Transverse colon (tissue), 4 donors: ENCODE measurements at regions not wholly inside any gene's neighbourhood (a gene's known extent, or its start where the extent isn't known, plus 50 kb on each side); places are given as distances from the start of the nearest gene placed in this dataset.

Source experiments
- DNase-seq: peaks from one replicate; pipeline ENCODE4 v3.0.0-alpha.2; 2019
- H3K27ac ChIP-seq, 4 donors: fragments of 200-600 bp; sonication (generic); 2 replicates each; pipeline ENCODE4 v1.5.1; 2016 to 2018; ENCODE audit warnings: inconsistent platforms in 4 of 4
- H3K27me3 ChIP-seq: fragments of 200-600 bp; sonication (generic); 2 replicates; pipeline ENCODE4 v1.5.1; 2017; ENCODE audit warnings: inconsistent platforms
- H3K36me3 ChIP-seq, 4 donors: fragments of 200-600 bp; sonication (generic); 2 replicates each; pipeline ENCODE4 v1.5.1; 2017 to 2019; ENCODE audit warnings: inconsistent platforms in 4 of 4
- H3K4me1 ChIP-seq, 4 donors: fragments of 200-600 bp; sonication (generic); 2 replicates each; pipeline ENCODE4 v1.5.1; 2017 to 2020; ENCODE audit warnings: inconsistent platforms in 4 of 4
- H3K4me3 ChIP-seq, 4 donors: fragments of 200-600 bp; sonication (generic); 1 replicate in 1 of 4; 2 replicates in 3 of 4; pipeline versions ENCODE4 v1.5.1 to v1.6.1; 2017 to 2019; ENCODE audit warnings: inconsistent platforms in 4 of 4
- H3K9me3 ChIP-seq, 2 donors: fragments of 200-600 bp; sonication (generic); 2 replicates each; pipeline ENCODE4 v1.5.1; 2017 to 2019; ENCODE audit warnings: inconsistent platforms in 2 of 2
- EP300 ChIP-seq: sonication (generic); formaldehyde crosslinking; IDR thresholded peaks from one replicate; pipeline ENCODE4 v1.6.1; 2017; ENCODE audit warnings: antibody characterized with exemption, low read depth
- POLR2A ChIP-seq: fragments of 450-650 bp; IDR thresholded peaks from one replicate; pipeline ENCODE4 v1.6.1; 2016; ENCODE audit warnings: antibody characterized with exemption, mild to moderate bottlenecking, moderate library complexity
- POLR2AphosphoS5 ChIP-seq, 3 donors: sonication (generic); formaldehyde crosslinking; IDR thresholded peaks; one replicate each; pipeline ENCODE4 v1.6.1; 2016; ENCODE audit warnings: antibody characterized with exemption in 3 of 3
- WGBS, 2 donors: methylation state at CpG; one replicate each; pipeline ENCODE4 v1.1.5; 2018; ENCODE audit warnings: low coverage in 1 of 2; 5-methylcytosine and 5-hydroxymethylcytosine counted together
- in situ Hi-C, 4 donors: fragments of 200-750 bp; cut with MboI; loops; one replicate each; pipeline versions ENCODE4 v1.15.0 to v1.15.1; 2017; ENCODE audit warnings: low sequenced_read_pairs in 3 of 4, low pct_ligation_motif_present in 1 of 4, low pct_unique_long_range_greater_than_20kb in 1 of 4
- intact Hi-C: fragments of 100-400 bp; cut with DNase I; formaldehyde crosslinking; loops from one replicate; pipeline ENCODE4 v1.15.1; 2023; ENCODE audit warnings: low total_unique reads
- TF ChIP-seq, protein P1 (sequence below), 5 experiments: fragments of 200-600 bp in 3 of 5; fragments of 450-650 bp in 2 of 5; sonication (generic) in 3 of 5; IDR thresholded peaks; 1 replicate in 2 of 5; 2 replicates in 3 of 5; pipeline ENCODE4 v1.5.1; 2016 to 2017; ENCODE audit warnings: antibody characterized with exemption in 5 of 5, inconsistent platforms in 3 of 5, mild to moderate bottlenecking in 2 of 5, moderate library complexity in 1 of 5

DNA sequence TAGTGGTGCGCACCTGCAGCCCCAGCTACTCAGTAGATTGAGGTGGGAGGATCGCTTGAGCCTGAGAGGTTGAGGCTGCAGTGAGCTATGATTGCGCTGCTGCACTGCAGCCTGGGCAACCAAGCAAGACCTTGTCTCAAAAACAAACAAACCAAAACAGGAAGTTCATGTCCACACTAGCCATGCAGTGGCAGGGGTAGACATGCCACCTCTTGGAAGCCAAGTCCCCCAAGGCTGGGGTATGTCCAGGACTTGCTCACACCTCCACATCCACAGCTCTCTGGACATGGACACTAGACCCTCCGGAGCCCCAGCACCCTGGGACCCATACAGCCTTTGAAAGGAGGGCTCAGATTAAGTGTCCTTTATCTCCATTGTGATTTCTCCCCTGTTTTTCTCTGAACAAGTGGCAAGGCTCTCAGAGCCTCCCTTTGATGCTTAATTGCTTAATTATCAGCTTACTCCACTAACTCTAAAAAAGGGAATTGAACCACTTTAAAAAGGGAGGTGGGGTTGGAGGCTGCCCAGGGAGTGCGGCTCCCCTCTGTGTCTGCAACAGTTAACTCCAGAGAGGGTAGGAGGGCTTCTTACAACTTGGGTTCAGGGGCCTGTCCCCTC lies 424.6 kb upstream of the C16orf82 start:
- Histone ChIP-seq H3K4me3 (no peak overlapping the region), H3K36me3 (no peaks in the 10 kb centered on the region), H3K9me3 (no peaks in the 10 kb centered on the region), H3K4me1 (no peaks in the 10 kb centered on the region), H3K27me3 (no peaks in the 10 kb centered on the region), H3K27ac (no peak overlapping the region)
- DNase-seq, result no peak
- intact Hi-C loops, result no loop called here
- WGBS, 2 donors, result 83 to 100% methylated on average over 1 to 5 of the region's 5 CpGs
- in situ Hi-C loops, result no loop called here
- TF ChIP-seq POLR2AphosphoS5 (IDR thresholded peaks at IDR 0.05) (no peak), EP300 (no peak), POLR2A (no peak)
- TF ChIP-seq, protein P1, sequence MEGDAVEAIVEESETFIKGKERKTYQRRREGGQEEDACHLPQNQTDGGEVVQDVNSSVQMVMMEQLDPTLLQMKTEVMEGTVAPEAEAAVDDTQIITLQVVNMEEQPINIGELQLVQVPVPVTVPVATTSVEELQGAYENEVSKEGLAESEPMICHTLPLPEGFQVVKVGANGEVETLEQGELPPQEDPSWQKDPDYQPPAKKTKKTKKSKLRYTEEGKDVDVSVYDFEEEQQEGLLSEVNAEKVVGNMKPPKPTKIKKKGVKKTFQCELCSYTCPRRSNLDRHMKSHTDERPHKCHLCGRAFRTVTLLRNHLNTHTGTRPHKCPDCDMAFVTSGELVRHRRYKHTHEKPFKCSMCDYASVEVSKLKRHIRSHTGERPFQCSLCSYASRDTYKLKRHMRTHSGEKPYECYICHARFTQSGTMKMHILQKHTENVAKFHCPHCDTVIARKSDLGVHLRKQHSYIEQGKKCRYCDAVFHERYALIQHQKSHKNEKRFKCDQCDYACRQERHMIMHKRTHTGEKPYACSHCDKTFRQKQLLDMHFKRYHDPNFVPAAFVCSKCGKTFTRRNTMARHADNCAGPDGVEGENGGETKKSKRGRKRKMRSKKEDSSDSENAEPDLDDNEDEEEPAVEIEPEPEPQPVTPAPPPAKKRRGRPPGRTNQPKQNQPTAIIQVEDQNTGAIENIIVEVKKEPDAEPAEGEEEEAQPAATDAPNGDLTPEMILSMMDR (IDR thresholded peaks at IDR 0.05), result no peak

DNA sequence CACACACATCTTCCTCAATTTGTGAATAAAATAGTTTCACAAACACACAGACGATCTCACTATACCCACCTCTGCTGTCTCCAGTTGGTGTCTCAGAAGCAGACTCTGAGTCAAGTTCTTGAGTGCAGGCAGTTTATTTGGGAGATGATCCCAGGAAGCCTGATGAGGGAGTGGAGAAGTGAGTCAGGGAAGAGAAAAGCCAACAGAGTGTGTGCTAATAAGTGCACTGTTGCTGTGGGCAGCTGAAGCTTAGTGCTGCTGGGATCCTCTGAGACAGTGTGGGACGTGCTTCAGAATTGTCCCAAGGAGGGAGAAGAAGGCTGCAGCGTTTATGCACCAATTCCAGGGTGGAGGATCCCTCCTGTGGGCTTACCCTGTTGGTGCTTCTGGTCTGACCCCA lies 423.2 kb upstream of the C16orf82 start:
- 44% methylated on average over 3 of the region's 3 CpGs; no CpG with 5 or more reads in 1 of the 2 donors for WGBS, 2 donors

DNA sequence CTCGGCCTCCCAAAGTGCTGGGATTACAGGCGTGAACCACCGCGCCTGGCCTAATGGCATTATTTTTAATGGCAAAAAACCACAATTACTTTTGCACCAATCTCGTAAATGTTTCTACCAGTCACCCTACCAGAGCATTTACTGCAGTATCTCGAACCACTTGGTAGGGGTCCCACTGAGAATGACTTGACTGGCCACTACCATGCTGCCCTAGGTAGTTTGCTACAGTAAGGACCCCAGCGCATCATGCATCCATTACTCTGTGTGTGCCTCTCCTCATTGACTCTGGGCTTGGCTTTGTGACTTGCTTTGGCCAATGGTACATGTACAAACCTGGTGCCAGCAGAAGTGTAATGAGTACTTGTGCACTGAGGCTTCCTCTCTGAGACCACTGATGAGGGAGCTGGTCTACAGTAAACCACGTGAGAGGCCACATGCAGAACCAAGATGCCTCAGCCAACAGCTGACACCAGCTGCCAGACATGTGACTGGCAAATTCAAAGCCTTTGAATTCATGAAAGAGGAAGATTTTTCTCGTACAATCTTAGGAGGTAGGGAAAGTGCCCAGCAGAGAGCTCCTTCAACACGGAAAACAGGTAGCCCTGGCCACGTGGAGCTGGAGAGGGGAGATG lies 421.7 kb upstream of the C16orf82 start:
- TF ChIP-seq POLR2A, result no peak
- no peak for TF ChIP-seq EP300
- TF ChIP-seq, protein P1 (IDR thresholded peaks at IDR 0.05), result no peak
- no peak for TF ChIP-seq POLR2AphosphoS5 (IDR thresholded peaks at IDR 0.05)

More for the DNA sequence above, 423.2 kb upstream of the C16orf82 start:
- H3K4me3 ChIP-seq, result no peak overlapping the region
- H3K27ac ChIP-seq, result no peak overlapping the region
- intact Hi-C loops, result no loop called here
- H3K27me3 ChIP-seq, result no peaks in the 10 kb centered on the region
- H3K9me3 ChIP-seq, result no peaks in the 10 kb centered on the region
- no peaks in the 10 kb centered on the region for H3K36me3 ChIP-seq
- in situ Hi-C loops, result no loop called here
- no peak for DNase-seq
- no peaks in the 10 kb centered on the region for H3K4me1 ChIP-seq
- TF ChIP-seq POLR2AphosphoS5 (IDR thresholded peaks at IDR 0.05) (no peak), POLR2A (no peak), EP300 (no peak)
- TF ChIP-seq, protein P1 (IDR thresholded peaks at IDR 0.05), result no peak

DNA sequence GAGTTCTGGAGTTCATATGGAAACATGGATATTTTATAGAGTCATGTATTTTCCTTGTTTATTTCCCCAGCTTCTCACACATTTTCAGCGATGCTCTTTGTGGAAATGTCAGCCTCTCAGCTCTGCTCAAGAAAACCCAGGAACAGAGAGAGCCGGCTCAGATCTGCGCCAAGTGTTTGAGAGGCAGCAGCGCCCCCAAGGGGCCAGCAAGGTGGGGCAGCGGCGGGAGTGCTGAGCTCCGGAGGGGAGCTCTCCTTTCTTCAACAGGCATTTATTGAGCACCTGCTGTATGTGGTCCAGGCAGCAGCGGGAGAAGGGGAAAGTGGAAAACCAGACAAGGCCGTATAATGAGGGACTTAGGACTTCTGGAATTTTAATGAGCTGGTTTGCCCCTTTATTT lies 421.1 kb upstream of the C16orf82 start:
- Histone ChIP-seq H3K27me3 (no peaks in the 10 kb centered on the region), H3K36me3 (no peaks in the 10 kb centered on the region), H3K4me3 (no peak overlapping the region), H3K9me3 (no peaks in the 10 kb centered on the region), H3K27ac (no peak overlapping the region), H3K4me1 (no peaks in the 10 kb centered on the region)
- intact Hi-C loops (no loop called here), in situ Hi-C loops (no loop called here)
- no peak for DNase-seq
- TF ChIP-seq POLR2AphosphoS5 (IDR thresholded peaks at IDR 0.05) (no peak), POLR2A (no peak), EP300 (no peak)
- TF ChIP-seq, protein P1 (IDR thresholded peaks at IDR 0.05), result peak in 2 of 5 experiments; percentile 11 to 19
- 16% methylated on average over 3 to 9 of the region's 9 CpGs for WGBS, 2 donors

More for the DNA sequence above, 421.7 kb upstream of the C16orf82 start:
- Histone ChIP-seq H3K27me3 (no peaks in the 10 kb centered on the region), H3K27ac (no peak overlapping the region), H3K36me3 (no peaks in the 10 kb centered on the region), H3K9me3 (no peaks in the 10 kb centered on the region), H3K4me3 (no peak overlapping the region), H3K4me1 (no peaks in the 10 kb centered on the region)
- 34 to 79% methylated on average over 3 to 11 of the region's 11 CpGs for WGBS, 2 donors
- in situ Hi-C loops, result no loop called here
- DNase-seq, result no peak
- intact Hi-C loops, result no loop called here
